H1 (cell line): ENCODE measurements at regions not wholly inside any gene's neighbourhood (a gene's known extent, or its start where the extent isn't known, plus 50 kb on each side); places are given as distances from the start of the nearest gene placed in this dataset.

Experiments used
- CTCF ChIA-PET: fragments of 300-600 bp; sonication (Branson Sonifier 250); formaldehyde crosslinking; loops from one replicate; lab custom pipeline; 2021; ENCODE audit not compliant: partially characterized antibody; lab: Charles Lee
- POLR2A ChIA-PET: fragments of 300-600 bp; sonication (Branson Sonifier 250); formaldehyde crosslinking; loops from one replicate; lab custom pipeline; 2021; ENCODE audit warnings: inconsistent platforms; ENCODE audit not compliant: partially characterized antibody; lab: Charles Lee
- DNase-seq, 2 experiments: peaks; one replicate each; pipeline versions ENCODE4 v3.0.0 to v3.0.0-alpha.2; 2010 to 2022; ENCODE audit warnings: low spot score in 2 of 2, low read depth in 1 of 2, mixed read lengths in 1 of 2
- FAIRE-seq: peaks from 2 replicates; lab custom pipeline; 2011; peaks lifted over from hg19 to GRCh38; lab: Jason Lieb, UNC
- H2AFZ ChIP-seq: 2 replicates; pipeline ENCODE4 v1.8.1; 2012; ENCODE audit warnings: low read length, inconsistent platforms
- H2AK5ac ChIP-seq: 2 replicates; pipeline ENCODE4 v1.6.1; 2013; ENCODE audit warnings: low read depth, low read length
- H2BK120ac ChIP-seq: replicated peaks from 2 replicates; pipeline ENCODE3; 2013; ENCODE audit warnings: low read depth, low read length, inconsistent platforms
- H2BK12ac ChIP-seq: 2 replicates; pipeline ENCODE4 v1.6.1; 2013; ENCODE audit warnings: low read depth, low read length
- H2BK15ac ChIP-seq: 2 replicates; pipeline ENCODE4 v1.6.1; 2013; ENCODE audit warnings: low read length
- H2BK20ac ChIP-seq: 2 replicates; pipeline ENCODE4 v1.6.1; 2013; ENCODE audit warnings: low read length
- H2BK5ac ChIP-seq: 2 replicates; pipeline ENCODE4 v1.6.1; 2013; ENCODE audit warnings: low read depth, low read length
- H3K14ac ChIP-seq: 2 replicates; pipeline ENCODE4 v1.6.1; 2013; ENCODE audit warnings: inconsistent platforms; ENCODE audit not compliant: insufficient read length
- H3K18ac ChIP-seq: 2 replicates; pipeline ENCODE4 v1.6.1; 2013; ENCODE audit warnings: low read length; ENCODE audit errors: extremely low read depth
- H3K23ac ChIP-seq: 2 replicates; pipeline ENCODE4 v1.6.1; 2013; ENCODE audit warnings: inconsistent platforms; ENCODE audit not compliant: insufficient read length
- H3K23me2 ChIP-seq: 2 replicates; pipeline ENCODE4 v1.6.1; 2013; ENCODE audit warnings: low read depth, low read length
- H3K27ac ChIP-seq: 2 replicates; pipeline ENCODE4 v1.6.1; 2011; ENCODE audit warnings: low read depth, low read length, inconsistent platforms
- H3K27me3 ChIP-seq, 4 experiments: replicated peaks in 1 of 4; 1 replicate in 1 of 4; 2 replicates in 3 of 4; pipeline versions ENCODE4 v1.6.1 to v1.8.1; 2011 to 2013; ENCODE audit warnings: low read length in 3 of 4, mild to moderate bottlenecking in 3 of 4, inconsistent platforms in 2 of 4, mixed read lengths in 2 of 4, moderate library complexity in 1 of 4; ENCODE audit not compliant: control insufficient read depth in 3 of 4, insufficient read depth in 3 of 4; ENCODE audit errors: extremely low read depth in 1 of 4
- H3K36me3 ChIP-seq, 4 experiments: 2 replicates each; pipeline versions ENCODE4 v1.6.1 to v1.8.1; 2011 to 2013; ENCODE audit warnings: mild to moderate bottlenecking in 4 of 4, low read length in 3 of 4, moderate library complexity in 2 of 4, control low read depth in 1 of 4, inconsistent platforms in 1 of 4; ENCODE audit not compliant: insufficient read depth in 4 of 4, control insufficient read depth in 2 of 4
- H3K4ac ChIP-seq: replicated peaks from 2 replicates; pipeline ENCODE3; 2013; ENCODE audit warnings: low read length, low read depth, mixed read lengths, inconsistent platforms; ENCODE audit not compliant: insufficient read length
- H3K4me1 ChIP-seq, 4 experiments: replicated peaks in 1 of 4; 1 replicate in 1 of 4; 2 replicates in 3 of 4; pipeline versions ENCODE4 v1.6.1 to v1.8.1; 2011 to 2013; ENCODE audit warnings: low read length in 3 of 4, inconsistent platforms in 2 of 4, mixed read lengths in 1 of 4; ENCODE audit not compliant: insufficient read depth in 4 of 4, control insufficient read depth in 3 of 4
- H3K4me2 ChIP-seq, 2 experiments: 2 replicates each; pipeline versions ENCODE4 v1.6.1 to v1.8.1; 2011 to 2013; ENCODE audit warnings: low read depth in 2 of 2, low read length in 2 of 2, control low read depth in 1 of 2, inconsistent platforms in 1 of 2, mild to moderate bottlenecking in 1 of 2; ENCODE audit not compliant: insufficient read depth in 1 of 2
- H3K4me3 ChIP-seq, 4 experiments: fragments of 200-600, 300-600 bp in 1 of 4; sonication (generic), shearing (Covaris generic), sonication (Bioruptor Twin) in 1 of 4; 2 replicates each; pipeline versions ENCODE4 v1.5.1 to v1.8.1; 2011 to 2016; ENCODE audit warnings: low read length in 4 of 4, low read depth in 3 of 4, control low read depth in 2 of 4, inconsistent platforms in 2 of 4, mild to moderate bottlenecking in 2 of 4, mixed read lengths in 1 of 4, moderate library complexity in 1 of 4; ENCODE audit not compliant: insufficient read depth in 2 of 4; ENCODE audit errors: extremely low read depth in 1 of 4
- H3K56ac ChIP-seq: replicated peaks from 2 replicates; pipeline ENCODE3; 2013; ENCODE audit warnings: low read depth, mild to moderate bottlenecking, mixed read lengths, low read length, inconsistent platforms; ENCODE audit not compliant: insufficient read length
- H3K79me1 ChIP-seq: 2 replicates; pipeline ENCODE4 v1.6.1; 2013; ENCODE audit warnings: low read depth, low read length, control low read depth
- H3K79me2 ChIP-seq, 2 experiments: 2 replicates each; pipeline versions ENCODE4 v1.6.1 to v1.8.1; 2012 to 2013; ENCODE audit warnings: low read length in 2 of 2, mild to moderate bottlenecking in 2 of 2, inconsistent platforms in 1 of 2; ENCODE audit not compliant: insufficient read depth in 2 of 2, control insufficient read depth in 1 of 2
- H3K9ac ChIP-seq, 4 experiments: replicated peaks in 1 of 4; 1 replicate in 1 of 4; 2 replicates in 3 of 4; pipeline versions ENCODE4 v1.6.1 to v1.8.1; 2011 to 2013; ENCODE audit warnings: low read depth in 3 of 4, low read length in 3 of 4, control low read depth in 2 of 4, mild to moderate bottlenecking in 2 of 4, moderate library complexity in 2 of 4, inconsistent platforms in 1 of 4; ENCODE audit errors: extremely low read depth in 1 of 4
- H3K9me3 ChIP-seq, 2 experiments: 2 replicates each; pipeline versions ENCODE4 v1.6.1 to v1.8.1; 2012 to 2013; ENCODE audit warnings: mild to moderate bottlenecking in 2 of 2, moderate library complexity in 2 of 2, control low read depth in 1 of 2, inconsistent platforms in 1 of 2, low read depth in 1 of 2, low read length in 1 of 2, mixed read lengths in 1 of 2; ENCODE audit not compliant: insufficient read depth in 2 of 2
- H4K20me1 ChIP-seq, 2 experiments: replicated peaks in 1 of 2; 2 replicates each; pipeline versions ENCODE3 to v1.8.1; 2011 to 2013; ENCODE audit warnings: inconsistent platforms in 2 of 2, low read length in 2 of 2, mild to moderate bottlenecking in 1 of 2; ENCODE audit not compliant: insufficient read depth in 2 of 2, control insufficient read depth in 1 of 2
- H4K5ac ChIP-seq: 2 replicates; pipeline ENCODE4 v1.6.1; 2013; ENCODE audit warnings: low read length, low read depth, mixed read lengths, inconsistent platforms; ENCODE audit not compliant: insufficient read length
- H4K8ac ChIP-seq: 2 replicates; pipeline ENCODE4 v1.8.0; 2013; ENCODE audit warnings: mild to moderate bottlenecking, moderate library complexity, low read length, inconsistent platforms; ENCODE audit not compliant: insufficient read depth; ENCODE audit errors: extremely low read depth
- H4K91ac ChIP-seq: replicated peaks from 2 replicates; pipeline ENCODE3; 2013; ENCODE audit warnings: low read length, mixed read lengths, inconsistent platforms; ENCODE audit not compliant: insufficient read length
- ATF2 ChIP-seq: IDR thresholded peaks from 2 replicates; pipeline ENCODE4 v1.6.1; 2012; ENCODE audit warnings: low read length, inconsistent platforms
- CBX8 ChIP-seq: fragments of 300-800, 300-1000 bp; sonication (generic); IDR thresholded peaks from 2 replicates; pipeline ENCODE4 v1.7.1; 2016; ENCODE audit warnings: low read depth, low read length, borderline replicate concordance
- CHD2 ChIP-seq: IDR thresholded peaks from 2 replicates; pipeline ENCODE4 v1.6.1; 2012; ENCODE audit warnings: low read length, improper control_type of control experiment
- CREB1 ChIP-seq: IDR thresholded peaks from 2 replicates; pipeline ENCODE4 v1.6.1; 2012; ENCODE audit warnings: inconsistent platforms
- EP300 ChIP-seq, 2 experiments: IDR thresholded peaks; 1 replicate in 1 of 2; 2 replicates in 1 of 2; pipeline ENCODE4 v1.6.1; 2011 to 2012; ENCODE audit warnings: low read depth in 2 of 2, low read length in 2 of 2, mild to moderate bottlenecking in 2 of 2, borderline replicate concordance in 1 of 2, inconsistent platforms in 1 of 2, moderate library complexity in 1 of 2
- JUND ChIP-seq: IDR thresholded peaks from 2 replicates; pipeline ENCODE4 v1.6.1; 2011; ENCODE audit warnings: mild to moderate bottlenecking, improper control_type of control experiment, low read length
- NRF1 ChIP-seq: IDR thresholded peaks from 2 replicates; pipeline ENCODE4 v1.6.1; 2011; ENCODE audit warnings: mild to moderate bottlenecking, low read depth, low read length, improper control_type of control experiment
- POLR2AphosphoS5 ChIP-seq: IDR thresholded peaks from 2 replicates; pipeline ENCODE4 v1.6.1; 2011; ENCODE audit warnings: low read depth, low read length
- RAD21 ChIP-seq, 2 experiments: IDR thresholded peaks in 1 of 2; conservative IDR thresholded peaks in 1 of 2; 2 replicates each; pipeline ENCODE4 v1.6.1; 2011; ENCODE audit warnings: low read depth in 2 of 2, low read length in 2 of 2, improper control_type of control experiment in 1 of 2, inconsistent platforms in 1 of 2, mild to moderate bottlenecking in 1 of 2, moderate library complexity in 1 of 2
- SAP30 ChIP-seq: fragments of 300-600 bp; sonication (generic); IDR thresholded peaks from 2 replicates; pipeline ENCODE4 v1.7.1; 2012; ENCODE audit warnings: low read length, moderate library complexity, mild to moderate bottlenecking, inconsistent platforms; ENCODE audit not compliant: insufficient read depth, insufficient replicate concordance
- SIN3A ChIP-seq, 2 experiments: IDR thresholded peaks in 1 of 2; conservative IDR thresholded peaks in 1 of 2; 2 replicates each; pipeline ENCODE4 v1.6.1; 2011 to 2012; ENCODE audit warnings: low read length in 2 of 2, improper control_type of control experiment in 1 of 2, low read depth in 1 of 2, mild to moderate bottlenecking in 1 of 2
- SRF ChIP-seq: IDR thresholded peaks from 2 replicates; pipeline ENCODE4 v1.6.1; 2011; ENCODE audit warnings: mild to moderate bottlenecking, low read depth, low read length, moderate library complexity
- SUZ12 ChIP-seq: fragments of 200-600 bp; sonication (generic); IDR thresholded peaks from 2 replicates; pipeline ENCODE4 v1.6.1; 2012; ENCODE audit warnings: mild to moderate bottlenecking, inconsistent platforms, low read length, moderate library complexity, mixed read lengths
- WGBS, 2 experiments: shearing (Covaris generic) in 1 of 2; methylation state at CpG; one replicate each; pipeline versions ENCODE4 v1.1.6 to v1.1.7; 2013 to 2015; ENCODE audit warnings: low lambda C conversion rate in 2 of 2, mixed read lengths in 2 of 2, inconsistent platforms in 1 of 2, low coverage in 1 of 2, missing lambda C conversion rate in 1 of 2; ENCODE audit not compliant: insufficient replicate concordance in 2 of 2, insufficient coverage in 1 of 2, insufficient read length in 1 of 2; ENCODE audit errors: extremely low coverage in 1 of 2, missing lambda C conversion rate in 1 of 2; 5-methylcytosine and 5-hydroxymethylcytosine counted together

- Histone ChIP-seq H3K36me3 (no peaks in the 10 kb centered on the region), H3K4me2 (no peak overlapping the region), H4K8ac (no peak overlapping the region), H2AFZ (no peak overlapping the region), H3K4ac (no peak overlapping the region), H2BK15ac (no peak overlapping the region), H3K9me3 (no peaks in the 10 kb centered on the region), H3K23ac (no peak overlapping the region), H2BK12ac (no peak overlapping the region), H3K9ac (no peak overlapping the region), H3K27me3 (no peaks in the 10 kb centered on the region), H3K23me2 (no peaks in the 10 kb centered on the region), H3K56ac (no peak overlapping the region), H4K20me1 (no peaks in the 10 kb centered on the region), H3K4me1 (0 out of 7 replicates have a peak, but pooled peaks cover 0 to 4% (median 0%) of the 10 kb centered on the region in 4 experiments), H3K79me1 (no peaks in the 10 kb centered on the region), H3K79me2 (no peaks in the 10 kb centered on the region), H2BK5ac (no peak overlapping the region), H4K5ac (no peak overlapping the region), H2BK120ac (no peak overlapping the region), H3K14ac (no peak overlapping the region), H2AK5ac (no peak overlapping the region), H3K18ac (no peak overlapping the region), H2BK20ac (no peak overlapping the region), H4K91ac (no peak overlapping the region), H3K4me3 (no peak overlapping the region), H3K27ac (no peak overlapping the region)
- no peak for FAIRE-seq
- no peak for DNase-seq
- 81% methylated on average over 1 of the region's 1 CpG; no CpG with 5 or more reads in 1 of the 2 experiments for WGBS, 2 experiments
- CTCF ChIA-PET, result no interaction called here
- POLR2A ChIA-PET, result no interaction called here
- no peak for TF ChIP-seq CHD2
- no peak for TF ChIP-seq SUZ12
- no peak for TF ChIP-seq POLR2AphosphoS5
- no peak for TF ChIP-seq ATF2
- no peak for TF ChIP-seq EP300 (IDR thresholded peaks at IDR 0.05; ENCODE audit: borderline replicate concordance in 1 of 2, low read depth in 2 of 2, low read length in 2 of 2)
- no peak for TF ChIP-seq SAP30
- TF ChIP-seq CREB1, result no peak
- no peak for TF ChIP-seq SRF
- TF ChIP-seq NRF1, result no peak
- no peak for TF ChIP-seq SIN3A (conservative IDR thresholded peaks at IDR 0.05 in 1 of 2, IDR thresholded peaks at IDR 0.05 in 1 of 2; ENCODE audit: low read depth in 1 of 2, low read length in 2 of 2)
- no peak for TF ChIP-seq JUND
- no peak for TF ChIP-seq RAD21 (IDR thresholded peaks at IDR 0.05 in 1 of 2, conservative IDR thresholded peaks at IDR 0.05 in 1 of 2; ENCODE audit: low read depth in 2 of 2, low read length in 2 of 2)
- TF ChIP-seq CBX8, result no peak
Measured at GRCh38 chr5:106822851-106823250, 847.9 kb downstream of the EFNA5 start.
